ENCODE measurements at regions not wholly inside any gene's neighbourhood (a gene's known extent, or its start where the extent isn't known, plus 50 kb on each side); places are given as distances from the start of the nearest gene placed in this dataset.

DNA sequence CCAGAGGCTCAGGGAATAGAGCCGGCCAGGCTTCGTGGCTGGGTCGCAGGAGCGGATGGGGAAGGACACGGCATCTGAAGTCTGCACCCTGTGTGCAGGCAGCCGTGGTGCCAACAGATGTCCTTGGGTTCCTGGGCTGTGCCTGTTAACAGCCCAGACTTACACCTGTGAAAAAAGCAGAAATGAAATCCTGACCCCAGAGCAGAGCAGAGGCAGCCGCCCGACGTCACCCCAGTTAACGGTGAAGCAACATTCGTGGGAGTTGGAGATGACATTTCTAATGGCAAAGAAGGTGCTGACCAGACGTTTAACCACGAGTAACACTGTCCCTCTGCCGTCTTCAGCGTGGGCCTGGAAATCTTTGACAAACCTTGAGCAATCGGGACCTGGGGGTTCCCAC lies 200.3 kb upstream of the DIO3 start:
- TF ChIP-seq, protein P1, sequence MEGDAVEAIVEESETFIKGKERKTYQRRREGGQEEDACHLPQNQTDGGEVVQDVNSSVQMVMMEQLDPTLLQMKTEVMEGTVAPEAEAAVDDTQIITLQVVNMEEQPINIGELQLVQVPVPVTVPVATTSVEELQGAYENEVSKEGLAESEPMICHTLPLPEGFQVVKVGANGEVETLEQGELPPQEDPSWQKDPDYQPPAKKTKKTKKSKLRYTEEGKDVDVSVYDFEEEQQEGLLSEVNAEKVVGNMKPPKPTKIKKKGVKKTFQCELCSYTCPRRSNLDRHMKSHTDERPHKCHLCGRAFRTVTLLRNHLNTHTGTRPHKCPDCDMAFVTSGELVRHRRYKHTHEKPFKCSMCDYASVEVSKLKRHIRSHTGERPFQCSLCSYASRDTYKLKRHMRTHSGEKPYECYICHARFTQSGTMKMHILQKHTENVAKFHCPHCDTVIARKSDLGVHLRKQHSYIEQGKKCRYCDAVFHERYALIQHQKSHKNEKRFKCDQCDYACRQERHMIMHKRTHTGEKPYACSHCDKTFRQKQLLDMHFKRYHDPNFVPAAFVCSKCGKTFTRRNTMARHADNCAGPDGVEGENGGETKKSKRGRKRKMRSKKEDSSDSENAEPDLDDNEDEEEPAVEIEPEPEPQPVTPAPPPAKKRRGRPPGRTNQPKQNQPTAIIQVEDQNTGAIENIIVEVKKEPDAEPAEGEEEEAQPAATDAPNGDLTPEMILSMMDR (IDR thresholded peaks at IDR 0.05): no peak
- no peak for TF ChIP-seq POLR2A (IDR thresholded peaks at IDR 0.05)

Measured in right lobe of liver (tissue), 4 donors.